Keratinocyte (primary cell): ENCODE measurements at regions not wholly inside any gene's neighbourhood (a gene's known extent, or its start where the extent isn't known, plus 50 kb on each side); places are given as distances from the start of the nearest gene placed in this dataset.

Experiments used
- DNase-seq: peaks from one replicate; pipeline ENCODE4 v3.0.0-alpha.2; 2011; ENCODE audit warnings: low read depth, missing footprints, low spot score
- FAIRE-seq: peaks from 2 replicates; lab custom pipeline; 2011; peaks lifted over from hg19 to GRCh38; lab: Jason Lieb, UNC
- H2AFZ ChIP-seq: 2 replicates; pipeline ENCODE4 v1.6.0; 2012; ENCODE audit warnings: low read length, control low read depth, inconsistent platforms; ENCODE audit not compliant: control insufficient read depth
- H3K27ac ChIP-seq: 2 replicates; pipeline ENCODE4 v1.5.1; 2011; ENCODE audit warnings: low read length; ENCODE audit not compliant: control insufficient read depth, insufficient read depth
- H3K27me3 ChIP-seq: 3 replicates; pipeline ENCODE4 v1.6.0; 2011; ENCODE audit warnings: low read length; ENCODE audit not compliant: control insufficient read depth, insufficient read depth; ENCODE audit errors: extremely low read depth
- H3K36me3 ChIP-seq, 2 experiments: 2 replicates in 1 of 2; 3 replicates in 1 of 2; pipeline ENCODE4 v1.5.1; 2011; ENCODE audit warnings: low read length in 2 of 2, mild to moderate bottlenecking in 1 of 2; ENCODE audit not compliant: control insufficient read depth in 2 of 2, insufficient read depth in 2 of 2; ENCODE audit errors: extremely low read depth in 1 of 2
- H3K4me1 ChIP-seq: 3 replicates; pipeline ENCODE4 v1.5.1; 2011; ENCODE audit warnings: low read length; ENCODE audit not compliant: control insufficient read depth, insufficient read depth; ENCODE audit errors: extremely low read depth
- H3K4me2 ChIP-seq: 3 replicates; pipeline ENCODE4 v1.6.0; 2011; ENCODE audit warnings: low read depth, low read length; ENCODE audit not compliant: control insufficient read depth, insufficient read depth; ENCODE audit errors: extremely low read depth
- H3K4me3 ChIP-seq, 3 experiments: fragments of 200-600 bp in 1 of 3; sonication (generic) in 1 of 3; 2 replicates in 2 of 3; 3 replicates in 1 of 3; pipeline ENCODE4 v1.5.1; 2011 to 2016; ENCODE audit warnings: low read length in 3 of 3, mild to moderate bottlenecking in 3 of 3, control low read depth in 2 of 3, inconsistent platforms in 1 of 3, low read depth in 1 of 3, mixed read lengths in 1 of 3, mixed run types in 1 of 3, moderate library complexity in 1 of 3; ENCODE audit not compliant: control insufficient read depth in 2 of 3, insufficient read depth in 2 of 3; ENCODE audit errors: extremely low read depth in 1 of 3
- H3K79me2 ChIP-seq: 2 replicates; pipeline ENCODE4 v1.6.0; 2012; ENCODE audit warnings: low read length; ENCODE audit not compliant: control insufficient read depth, insufficient read depth
- H3K9ac ChIP-seq: 3 replicates; pipeline ENCODE4 v1.6.0; 2011; ENCODE audit warnings: low read length; ENCODE audit not compliant: control insufficient read depth, insufficient read depth; ENCODE audit errors: extremely low read depth
- H3K9me1 ChIP-seq: 3 replicates; pipeline ENCODE4 v1.6.0; 2011; ENCODE audit warnings: low read length; ENCODE audit not compliant: control insufficient read depth, insufficient read depth; ENCODE audit errors: extremely low read depth
- H3K9me3 ChIP-seq: 2 replicates; pipeline ENCODE4 v1.5.1; 2012; ENCODE audit warnings: low read depth, low read length; ENCODE audit not compliant: control insufficient read depth
- H4K20me1 ChIP-seq: 3 replicates; pipeline ENCODE4 v1.6.0; 2011; ENCODE audit warnings: low read length; ENCODE audit not compliant: control insufficient read depth, insufficient read depth; ENCODE audit errors: extremely low read depth
- EZH2 ChIP-seq: IDR thresholded peaks from one replicate; pipeline ENCODE4 v1.6.1; 2012; ENCODE audit warnings: inconsistent platforms, mild to moderate bottlenecking, low read length, moderate library complexity
- dilution Hi-C: fragments of 300-500 bp; cut with MboI; formaldehyde crosslinking; loops from one replicate; pipeline ENCODE4 v1.7.0; 2020; ENCODE audit warnings: low sequenced_read_pairs; ENCODE audit not compliant: extremely low pct_ligation_motif_present
- TF ChIP-seq, protein P1 (sequence below), 3 experiments: IDR thresholded peaks in 1 of 3; conservative IDR thresholded peaks in 1 of 3; optimal IDR thresholded peaks in 1 of 3; 2 replicates in 2 of 3; 3 replicates in 1 of 3; pipeline versions ENCODE3 to v1.5.1; 2011; ENCODE audit warnings: low read length in 3 of 3, mild to moderate bottlenecking in 3 of 3, moderate library complexity in 2 of 3, control low read depth in 1 of 3, inconsistent platforms in 1 of 3; ENCODE audit not compliant: insufficient read depth in 2 of 3; ENCODE audit errors: extremely low read depth in 1 of 3

DNA sequence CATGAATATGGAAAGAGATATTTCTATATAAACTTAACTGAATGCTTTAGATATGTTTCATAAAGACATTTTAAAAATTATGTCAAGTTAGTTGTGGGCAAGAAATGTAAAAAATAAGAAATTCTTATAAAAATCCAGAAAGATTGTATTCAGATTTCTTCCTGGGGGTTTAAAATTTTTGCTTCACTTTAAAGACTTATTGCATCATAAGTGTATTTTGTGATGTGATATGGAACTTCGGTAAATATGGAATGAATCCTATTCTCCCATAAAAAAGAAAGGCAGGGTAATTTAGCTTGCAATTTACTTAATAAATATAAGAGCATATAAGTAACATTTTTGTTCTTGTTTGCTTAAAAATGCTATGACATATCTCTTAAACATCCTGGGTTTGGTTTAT is 104.8 kb upstream of the CWC22 start:
- Histone ChIP-seq H3K27ac (no peak overlapping the region), H3K9me3 (no peaks in the 10 kb centered on the region), H3K9ac (no peak overlapping the region), H3K4me1 (no peaks in the 10 kb centered on the region), H3K9me1 (no peaks in the 10 kb centered on the region), H3K27me3 (no peaks in the 10 kb centered on the region), H3K4me2 (no peak overlapping the region), H2AFZ (no peak overlapping the region), H4K20me1 (no peaks in the 10 kb centered on the region), H3K79me2 (no peaks in the 10 kb centered on the region), H3K4me3 (no peak overlapping the region), H3K36me3 (no peaks in the 10 kb centered on the region)
- TF ChIP-seq, protein P1, sequence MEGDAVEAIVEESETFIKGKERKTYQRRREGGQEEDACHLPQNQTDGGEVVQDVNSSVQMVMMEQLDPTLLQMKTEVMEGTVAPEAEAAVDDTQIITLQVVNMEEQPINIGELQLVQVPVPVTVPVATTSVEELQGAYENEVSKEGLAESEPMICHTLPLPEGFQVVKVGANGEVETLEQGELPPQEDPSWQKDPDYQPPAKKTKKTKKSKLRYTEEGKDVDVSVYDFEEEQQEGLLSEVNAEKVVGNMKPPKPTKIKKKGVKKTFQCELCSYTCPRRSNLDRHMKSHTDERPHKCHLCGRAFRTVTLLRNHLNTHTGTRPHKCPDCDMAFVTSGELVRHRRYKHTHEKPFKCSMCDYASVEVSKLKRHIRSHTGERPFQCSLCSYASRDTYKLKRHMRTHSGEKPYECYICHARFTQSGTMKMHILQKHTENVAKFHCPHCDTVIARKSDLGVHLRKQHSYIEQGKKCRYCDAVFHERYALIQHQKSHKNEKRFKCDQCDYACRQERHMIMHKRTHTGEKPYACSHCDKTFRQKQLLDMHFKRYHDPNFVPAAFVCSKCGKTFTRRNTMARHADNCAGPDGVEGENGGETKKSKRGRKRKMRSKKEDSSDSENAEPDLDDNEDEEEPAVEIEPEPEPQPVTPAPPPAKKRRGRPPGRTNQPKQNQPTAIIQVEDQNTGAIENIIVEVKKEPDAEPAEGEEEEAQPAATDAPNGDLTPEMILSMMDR (optimal IDR thresholded peaks at IDR 0.05 in 1 of 3, IDR thresholded peaks at IDR 0.05 in 1 of 3, conservative IDR thresholded peaks at IDR 0.05 in 1 of 3; ENCODE audit: extremely low read depth in 1 of 3, insufficient read depth in 2 of 3, low read length in 3 of 3) = no peak
- no peak for TF ChIP-seq EZH2
- dilution Hi-C loops = no loop called here
- DNase-seq (no peak), FAIRE-seq (no peak)

DNA sequence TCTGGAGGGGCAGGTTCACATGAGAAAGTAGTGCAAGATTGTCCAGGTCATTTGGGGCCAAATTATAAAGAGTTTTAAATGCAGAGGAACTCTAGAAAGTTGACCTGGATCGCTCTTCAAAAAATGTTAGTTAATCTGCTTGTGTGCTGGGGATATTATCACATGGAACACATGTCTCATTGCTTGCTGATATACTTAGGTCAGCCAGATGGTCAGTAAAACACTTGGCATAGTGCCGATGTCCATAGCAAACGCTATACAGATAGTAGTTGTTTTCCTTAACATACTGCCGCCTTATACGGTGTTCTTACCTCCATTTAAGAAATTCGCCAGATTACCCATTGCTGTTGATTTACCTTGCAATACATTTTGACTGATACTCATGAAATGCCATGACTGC is 103.4 kb upstream of the CWC22 start:
- FAIRE-seq = no peak
- TF ChIP-seq, protein P1 (optimal IDR thresholded peaks at IDR 0.05 in 1 of 3, IDR thresholded peaks at IDR 0.05 in 1 of 3, conservative IDR thresholded peaks at IDR 0.05 in 1 of 3; ENCODE audit: extremely low read depth in 1 of 3, insufficient read depth in 2 of 3, low read length in 3 of 3) = no peak
- no peak for TF ChIP-seq EZH2
- Histone ChIP-seq H3K27me3 (no peaks in the 10 kb centered on the region), H3K4me1 (no peaks in the 10 kb centered on the region), H3K4me3 (no peak overlapping the region), H3K36me3 (no peaks in the 10 kb centered on the region), H2AFZ (no peak overlapping the region), H3K9me3 (no peaks in the 10 kb centered on the region), H3K9me1 (no peaks in the 10 kb centered on the region), H3K4me2 (no peak overlapping the region), H3K79me2 (no peaks in the 10 kb centered on the region), H4K20me1 (no peaks in the 10 kb centered on the region), H3K27ac (no peak overlapping the region), H3K9ac (no peak overlapping the region)
- dilution Hi-C loops = no loop called here
- no peak for DNase-seq
